Parathyroid adenoma (tissue), 2 donors: ENCODE measurements at regions not wholly inside any gene's neighbourhood (a gene's known extent, or its start where the extent isn't known, plus 50 kb on each side); places are given as distances from the start of the nearest gene placed in this dataset.

Source experiments
- H2AFZ ChIP-seq: fragments of 300-600 bp; sonication (generic); one replicate; pipeline ENCODE4 v1.7.0; 2017; ENCODE audit warnings: antibody characterized with exemption, mild to moderate bottlenecking
- H3K27ac ChIP-seq: fragments of 300-600 bp; sonication (generic); one replicate; pipeline ENCODE4 v1.7.0; 2017
- H3K27me3 ChIP-seq: fragments of 300-600 bp; sonication (generic); one replicate; pipeline ENCODE4 v1.7.0; 2017; ENCODE audit warnings: low read length; ENCODE audit not compliant: control insufficient read depth, insufficient read depth
- H3K36me3 ChIP-seq: fragments of 300-600 bp; sonication (generic); one replicate; pipeline ENCODE4 v1.7.0; 2017; ENCODE audit warnings: low read length; ENCODE audit not compliant: control insufficient read depth, insufficient read depth
- H3K4me1 ChIP-seq: fragments of 300-600 bp; sonication (generic); one replicate; pipeline ENCODE4 v1.7.0; 2017; ENCODE audit warnings: control low read depth
- H3K4me2 ChIP-seq: fragments of 300-600 bp; sonication (generic); one replicate; pipeline ENCODE4 v1.7.0; 2017; ENCODE audit warnings: low read length
- H3K4me3 ChIP-seq: fragments of 300-600 bp; sonication (generic); one replicate; pipeline ENCODE4 v1.7.0; 2017; ENCODE audit warnings: low read depth, low read length
- H3K79me2 ChIP-seq: fragments of 300-600 bp; sonication (generic); one replicate; pipeline ENCODE4 v1.7.0; 2017; ENCODE audit warnings: control low read depth
- H3K9ac ChIP-seq: fragments of 300-600 bp; sonication (generic); one replicate; pipeline ENCODE4 v1.7.0; 2017; ENCODE audit warnings: mild to moderate bottlenecking
- H3K9me3 ChIP-seq: fragments of 300-600 bp; sonication (generic); one replicate; pipeline ENCODE4 v1.7.0; 2017; ENCODE audit warnings: low read length; ENCODE audit not compliant: control insufficient read depth
- TF ChIP-seq, protein P1 (sequence below): fragments of 300-600 bp; sonication (generic); IDR thresholded peaks from one replicate; pipeline ENCODE4 v1.7.0; 2017; ENCODE audit warnings: antibody characterized with exemption, mild to moderate bottlenecking
- donor health status: primary hyperparathyroidism.

DNA sequence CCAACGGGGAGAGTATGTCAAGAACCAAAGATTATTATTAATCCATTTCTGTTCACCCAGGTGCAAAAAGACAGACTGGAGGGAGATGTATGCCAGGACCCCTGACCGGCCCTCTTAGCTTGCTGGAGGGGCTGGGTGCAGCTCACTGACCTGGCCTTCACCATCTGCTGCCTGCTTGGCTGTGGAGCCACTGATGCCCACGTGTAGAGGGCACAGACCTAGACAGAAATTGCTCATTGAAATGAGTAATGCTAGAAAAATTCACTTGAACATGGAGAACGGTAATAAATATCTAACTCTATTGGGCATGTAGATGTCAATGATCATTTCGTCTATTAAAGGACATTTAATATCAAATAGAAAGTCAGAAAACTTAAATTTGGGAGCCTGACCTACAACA is 58.8 kb upstream of the ERCC6L2 start:
- Histone ChIP-seq H3K9ac (no peak overlapping the region), H3K79me2 (no peaks in the 10 kb centered on the region), H3K9me3 (no peaks in the 10 kb centered on the region), H2AFZ (no peak overlapping the region), H3K27me3 (no peaks in the 10 kb centered on the region), H3K36me3 (no peaks in the 10 kb centered on the region), H3K4me3 (no peak overlapping the region), H3K4me1 (no peaks in the 10 kb centered on the region), H3K27ac (no peak overlapping the region), H3K4me2 (no peak overlapping the region)
- TF ChIP-seq, protein P1, sequence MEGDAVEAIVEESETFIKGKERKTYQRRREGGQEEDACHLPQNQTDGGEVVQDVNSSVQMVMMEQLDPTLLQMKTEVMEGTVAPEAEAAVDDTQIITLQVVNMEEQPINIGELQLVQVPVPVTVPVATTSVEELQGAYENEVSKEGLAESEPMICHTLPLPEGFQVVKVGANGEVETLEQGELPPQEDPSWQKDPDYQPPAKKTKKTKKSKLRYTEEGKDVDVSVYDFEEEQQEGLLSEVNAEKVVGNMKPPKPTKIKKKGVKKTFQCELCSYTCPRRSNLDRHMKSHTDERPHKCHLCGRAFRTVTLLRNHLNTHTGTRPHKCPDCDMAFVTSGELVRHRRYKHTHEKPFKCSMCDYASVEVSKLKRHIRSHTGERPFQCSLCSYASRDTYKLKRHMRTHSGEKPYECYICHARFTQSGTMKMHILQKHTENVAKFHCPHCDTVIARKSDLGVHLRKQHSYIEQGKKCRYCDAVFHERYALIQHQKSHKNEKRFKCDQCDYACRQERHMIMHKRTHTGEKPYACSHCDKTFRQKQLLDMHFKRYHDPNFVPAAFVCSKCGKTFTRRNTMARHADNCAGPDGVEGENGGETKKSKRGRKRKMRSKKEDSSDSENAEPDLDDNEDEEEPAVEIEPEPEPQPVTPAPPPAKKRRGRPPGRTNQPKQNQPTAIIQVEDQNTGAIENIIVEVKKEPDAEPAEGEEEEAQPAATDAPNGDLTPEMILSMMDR, result no peak

GRCh38 chr9:95815961-95816360 is 59.5 kb upstream of the ERCC6L2 start:
- Histone ChIP-seq H3K36me3 (no peaks in the 10 kb centered on the region), H3K4me3 (no peak overlapping the region), H2AFZ (no peak overlapping the region), H3K27ac (no peak overlapping the region), H3K4me2 (no peak overlapping the region), H3K79me2 (no peaks in the 10 kb centered on the region), H3K4me1 (no peaks in the 10 kb centered on the region), H3K9ac (no peak overlapping the region), H3K27me3 (no peaks in the 10 kb centered on the region), H3K9me3 (no peaks in the 10 kb centered on the region)
- TF ChIP-seq, protein P1, result no peak

DNA sequence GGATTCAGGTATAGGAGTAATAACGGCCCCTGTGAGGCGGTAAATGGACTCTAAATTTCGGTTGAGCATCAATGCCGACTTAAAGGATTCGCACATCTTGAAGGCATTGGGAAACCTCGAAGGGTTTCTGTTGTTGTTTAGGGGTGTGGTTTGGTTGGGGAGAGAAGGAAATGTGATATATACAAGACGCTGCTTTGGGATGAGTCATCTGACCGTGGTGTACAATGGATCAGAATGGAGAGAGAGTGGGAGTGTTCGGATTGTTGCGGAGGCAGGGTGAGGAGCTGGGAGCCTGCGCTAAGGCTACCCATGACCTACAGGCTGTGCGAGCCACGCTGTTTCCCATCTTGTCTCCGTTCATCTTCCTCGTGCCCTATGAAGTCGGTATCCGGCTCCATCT is 60.4 kb upstream of the ERCC6L2 start:
- Histone ChIP-seq H2AFZ (no peak overlapping the region), H3K4me2 (no peak overlapping the region), H3K4me1 (no peaks in the 10 kb centered on the region), H3K27ac (no peak overlapping the region), H3K36me3 (no peaks in the 10 kb centered on the region), H3K79me2 (no peaks in the 10 kb centered on the region), H3K27me3 (no peaks in the 10 kb centered on the region), H3K4me3 (no peak overlapping the region), H3K9me3 (no peaks in the 10 kb centered on the region), H3K9ac (no peak overlapping the region)
- TF ChIP-seq, protein P1, result no peak

GRCh38 chr9:95813923-95814322 is 61.6 kb upstream of the ERCC6L2 start:
- Histone ChIP-seq H3K9ac (no peak overlapping the region), H3K79me2 (no peaks in the 10 kb centered on the region), H3K36me3 (no peaks in the 10 kb centered on the region), H3K4me1 (no peaks in the 10 kb centered on the region), H3K9me3 (no peaks in the 10 kb centered on the region), H2AFZ (no peak overlapping the region), H3K4me2 (no peak overlapping the region), H3K27me3 (no peaks in the 10 kb centered on the region), H3K27ac (no peak overlapping the region), H3K4me3 (no peak overlapping the region)
- TF ChIP-seq, protein P1, result no peak

- H3K27me3 ChIP-seq, result no peaks in the 10 kb centered on the region
- no peak overlapping the region for H2AFZ ChIP-seq
- H3K4me1 ChIP-seq, result no peaks in the 10 kb centered on the region
- no peak overlapping the region for H3K4me2 ChIP-seq
- TF ChIP-seq, protein P1, result no peak
- no peaks in the 10 kb centered on the region for H3K9me3 ChIP-seq
- no peaks in the 10 kb centered on the region for H3K36me3 ChIP-seq
- no peaks in the 10 kb centered on the region for H3K79me2 ChIP-seq
- no peak overlapping the region for H3K4me3 ChIP-seq
- H3K9ac ChIP-seq, result no peak overlapping the region
- no peak overlapping the region for H3K27ac ChIP-seq
Measured at GRCh38 chr9:95810814-95811213, 64.7 kb upstream of the ERCC6L2 start.
